ENCODE measurements at regions not wholly inside any gene's neighbourhood (a gene's known extent, or its start where the extent isn't known, plus 50 kb on each side); places are given as distances from the start of the nearest gene placed in this dataset.
A peak's percentile ranks its signal among the peaks of the same experiment; 100 is the strongest.

DNA sequence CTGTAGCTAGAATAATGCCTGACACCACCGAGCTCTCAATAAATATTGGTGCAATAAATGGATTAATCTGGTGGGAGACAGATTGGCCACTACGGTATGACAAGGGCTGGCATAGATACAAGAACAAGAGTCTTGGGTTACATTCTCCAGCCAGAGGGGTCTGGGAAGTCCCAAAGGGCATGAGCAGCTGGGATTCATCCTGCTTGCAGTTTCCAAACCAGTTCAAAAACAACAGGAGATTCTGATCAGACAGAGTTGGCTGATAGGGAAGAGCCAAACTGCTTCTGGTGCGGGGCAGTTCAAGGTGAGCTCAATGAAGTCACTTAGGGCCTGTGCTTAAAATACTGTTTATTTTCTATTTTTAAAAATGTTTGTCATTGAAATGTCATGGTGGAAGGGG is 266.9 kb downstream of the TNS1 start:
- POLR2A ChIA-PET = no interaction called here
- Mint-ChIP-seq H3K4me3 (no peak overlapping the region), H3K27me3 (no peaks in the 10 kb centered on the region), H3K4me1 (peaks cover 9 to 14% (median 9%) of the 10 kb centered on the region in 3 donors), H3K9me3 (no peaks in the 10 kb centered on the region), H3K36me3 (no peaks in the 10 kb centered on the region), H3K27ac (no peak overlapping the region)
- CTCF ChIA-PET = no interaction called here
- no peak for DNase-seq
- H3K27ac ChIP-seq (ENCODE audit: low read length) = no peak overlapping the region
- H3K36me3 ChIP-seq (ENCODE audit: control insufficient read depth in 2 of 2, extremely low read depth in 1 of 2, insufficient read depth in 1 of 2, low read length in 1 of 2) = no peaks in the 10 kb centered on the region
- H3K4me3 ChIP-seq (ENCODE audit: control insufficient read depth in 1 of 2, extremely low read depth in 1 of 2, low read length in 1 of 2) = no peak overlapping the region
- no peaks in the 10 kb centered on the region for H3K9me3 ChIP-seq
- 100% methylated on average over 3 of the region's 3 CpGs for WGBS (ENCODE audit: insufficient coverage)
- peaks cover 3 to 5% of the 10 kb centered on the region in 2 experiments for H3K4me1 ChIP-seq (ENCODE audit: control insufficient read depth in 1 of 2, extremely low read depth in 1 of 2, insufficient read depth in 2 of 2, low read length in 2 of 2)
- H3K27me3 ChIP-seq (replicated peaks in 1 of 2; ENCODE audit: control insufficient read depth in 2 of 2, extremely low read depth in 1 of 2, insufficient read depth in 2 of 2, low read length in 1 of 2) = peaks cover 0 to 8% of the 10 kb centered on the region in 2 experiments
- no peak for ATAC-seq (replicated peaks in 1 of 4)

DNA sequence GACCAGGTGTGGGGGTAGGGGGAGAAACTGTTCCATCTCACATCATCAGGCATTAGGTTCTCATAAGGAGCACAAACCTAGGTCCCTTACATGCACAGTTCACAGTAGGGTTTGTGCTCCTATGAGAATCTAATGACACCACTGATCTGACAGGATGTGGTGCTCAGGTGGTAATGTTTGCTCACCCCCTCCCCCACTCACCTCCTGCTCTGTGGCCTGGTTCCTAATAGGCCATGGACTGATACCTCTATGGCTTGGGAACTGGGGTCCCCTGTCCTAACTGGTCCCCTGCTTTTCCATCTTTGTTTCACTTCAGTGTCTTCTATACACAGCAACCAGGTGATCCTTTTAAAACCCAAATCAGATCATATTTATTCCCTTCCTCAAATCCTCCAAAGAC is 267.8 kb downstream of the TNS1 start:
- H3K27ac ChIP-seq (ENCODE audit: low read length) = no peak overlapping the region
- ChIA-PET CTCF (no interaction called here), POLR2A (interaction anchor here in 1 of 2 donors (0.6 kb wide), 1 partner anchor 1107 kb away, joined by 3 read pairs; no protein-coding TSS in a partner anchor)

DNA sequence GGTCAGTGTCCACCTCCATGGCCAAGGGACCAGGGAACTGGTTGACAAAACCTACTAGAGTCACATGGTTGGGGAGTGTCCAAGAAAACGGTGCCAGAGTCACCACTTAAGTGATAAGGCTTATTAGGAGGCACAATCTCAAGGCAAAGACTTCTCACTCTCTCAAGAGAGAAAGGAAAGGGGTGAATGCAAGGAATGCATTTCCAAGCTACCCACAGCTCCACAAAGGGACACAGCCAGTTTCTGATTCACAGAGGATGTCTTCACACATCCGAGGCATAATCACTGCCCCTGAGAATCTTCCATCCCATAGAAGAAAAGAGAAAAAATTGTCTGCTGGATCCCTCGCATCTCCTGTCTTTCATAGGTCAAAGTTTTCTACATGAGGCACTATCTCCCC is 269.3 kb downstream of the TNS1 start:
- no peaks in the 10 kb centered on the region for H3K36me3 Mint-ChIP-seq
- Histone ChIP-seq H3K36me3 (ENCODE audit: control insufficient read depth in 2 of 2, extremely low read depth in 1 of 2, insufficient read depth in 1 of 2, low read length in 1 of 2) (no peaks in the 10 kb centered on the region), H3K4me3 (ENCODE audit: control insufficient read depth in 1 of 2, extremely low read depth in 1 of 2, low read length in 1 of 2) (no peak overlapping the region), H3K27me3 (replicated peaks in 1 of 2; ENCODE audit: control insufficient read depth in 2 of 2, extremely low read depth in 1 of 2, insufficient read depth in 2 of 2, low read length in 1 of 2) (peaks cover 0 to 7% of the 10 kb centered on the region in 2 experiments), H3K27ac (ENCODE audit: low read length) (no peak overlapping the region), H3K4me1 (ENCODE audit: control insufficient read depth in 1 of 2, extremely low read depth in 1 of 2, insufficient read depth in 2 of 2, low read length in 2 of 2) (peaks cover 3 to 5% of the 10 kb centered on the region in 2 experiments), H3K9me3 (no peaks in the 10 kb centered on the region)
- no peaks in the 10 kb centered on the region for H3K27me3 Mint-ChIP-seq
- 80% methylated on average over 1 of the region's 3 CpGs for WGBS (ENCODE audit: insufficient coverage)
- no peak for ATAC-seq (replicated peaks in 1 of 4)
- ChIA-PET POLR2A (no interaction called here), CTCF (no interaction called here)
- no peak for DNase-seq
- peaks cover 9 to 14% (median 9%) of the 10 kb centered on the region in 3 donors for H3K4me1 Mint-ChIP-seq
- H3K27ac Mint-ChIP-seq = no peak overlapping the region
- no peak overlapping the region for H3K4me3 Mint-ChIP-seq
- no peaks in the 10 kb centered on the region for H3K9me3 Mint-ChIP-seq

More for the DNA sequence above, 267.8 kb downstream of the TNS1 start:
- Histone ChIP-seq H3K36me3 (ENCODE audit: control insufficient read depth in 2 of 2, extremely low read depth in 1 of 2, insufficient read depth in 1 of 2, low read length in 1 of 2) (no peaks in the 10 kb centered on the region), H3K4me3 (ENCODE audit: control insufficient read depth in 1 of 2, extremely low read depth in 1 of 2, low read length in 1 of 2) (no peak overlapping the region), H3K9me3 (no peaks in the 10 kb centered on the region), H3K27me3 (replicated peaks in 1 of 2; ENCODE audit: control insufficient read depth in 2 of 2, extremely low read depth in 1 of 2, insufficient read depth in 2 of 2, low read length in 1 of 2) (peaks cover 0 to 7% of the 10 kb centered on the region in 2 experiments), H3K4me1 (ENCODE audit: control insufficient read depth in 1 of 2, extremely low read depth in 1 of 2, insufficient read depth in 2 of 2, low read length in 2 of 2) (peaks cover 3 to 5% of the 10 kb centered on the region in 2 experiments)
- no peak overlapping the region for H3K4me3 Mint-ChIP-seq
- no peaks in the 10 kb centered on the region for H3K9me3 Mint-ChIP-seq
- ATAC-seq (replicated peaks in 1 of 4) (peak in 1 of 4 experiments; percentile 49), DNase-seq (peak in 1 of 35 experiments; percentile 9)
- peaks cover 9 to 14% (median 9%) of the 10 kb centered on the region in 3 donors for H3K4me1 Mint-ChIP-seq
- H3K27me3 Mint-ChIP-seq = no peaks in the 10 kb centered on the region
- peak overlapping the region in 1 of 2 donors; percentile 62 for H3K27ac Mint-ChIP-seq
- H3K36me3 Mint-ChIP-seq = no peaks in the 10 kb centered on the region

DNA sequence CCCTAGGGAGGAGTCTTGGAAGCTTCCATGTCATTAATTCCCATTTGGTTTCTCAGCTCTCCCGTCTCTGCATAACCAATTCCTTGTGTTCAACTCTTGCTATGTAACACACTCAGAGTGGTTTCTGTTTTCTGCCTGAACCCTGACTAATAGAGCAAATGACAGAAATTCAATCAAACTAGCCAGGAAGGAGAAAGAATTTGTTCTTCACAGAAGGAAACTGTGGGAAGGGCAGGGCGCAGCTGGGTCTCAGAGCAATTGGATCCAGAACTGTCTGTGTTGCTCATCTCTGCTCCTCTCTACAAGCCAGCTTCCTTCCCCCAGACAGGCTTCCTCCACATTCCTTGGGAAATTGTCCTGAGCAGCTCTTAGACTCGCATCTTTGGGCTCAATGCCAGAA is 269.8 kb downstream of the TNS1 start:
- no peaks in the 10 kb centered on the region for H3K36me3 ChIP-seq (ENCODE audit: control insufficient read depth in 2 of 2, extremely low read depth in 1 of 2, insufficient read depth in 1 of 2, low read length in 1 of 2)
- WGBS (ENCODE audit: insufficient coverage) = no CpG with 5 or more reads among the region's 3 CpGs
- H3K4me3 ChIP-seq (ENCODE audit: control insufficient read depth in 1 of 2, extremely low read depth in 1 of 2, low read length in 1 of 2) = no peak overlapping the region
- DNase-seq = no peak
- H3K4me1 ChIP-seq (ENCODE audit: control insufficient read depth in 1 of 2, extremely low read depth in 1 of 2, insufficient read depth in 2 of 2, low read length in 2 of 2) = peaks cover 3 to 5% of the 10 kb centered on the region in 2 experiments
- Mint-ChIP-seq H3K9me3 (no peaks in the 10 kb centered on the region), H3K36me3 (no peaks in the 10 kb centered on the region), H3K4me1 (peaks cover 9 to 14% (median 9%) of the 10 kb centered on the region in 3 donors), H3K4me3 (no peak overlapping the region), H3K27ac (no peak overlapping the region), H3K27me3 (no peaks in the 10 kb centered on the region)
- peaks cover 0 to 7% of the 10 kb centered on the region in 2 experiments for H3K27me3 ChIP-seq (replicated peaks in 1 of 2; ENCODE audit: control insufficient read depth in 2 of 2, extremely low read depth in 1 of 2, insufficient read depth in 2 of 2, low read length in 1 of 2)
- CTCF ChIA-PET = no interaction called here
- no peaks in the 10 kb centered on the region for H3K9me3 ChIP-seq
- H3K27ac ChIP-seq (ENCODE audit: low read length) = no peak overlapping the region
- no peak for ATAC-seq (replicated peaks in 1 of 4)
- POLR2A ChIA-PET = no interaction called here

DNA sequence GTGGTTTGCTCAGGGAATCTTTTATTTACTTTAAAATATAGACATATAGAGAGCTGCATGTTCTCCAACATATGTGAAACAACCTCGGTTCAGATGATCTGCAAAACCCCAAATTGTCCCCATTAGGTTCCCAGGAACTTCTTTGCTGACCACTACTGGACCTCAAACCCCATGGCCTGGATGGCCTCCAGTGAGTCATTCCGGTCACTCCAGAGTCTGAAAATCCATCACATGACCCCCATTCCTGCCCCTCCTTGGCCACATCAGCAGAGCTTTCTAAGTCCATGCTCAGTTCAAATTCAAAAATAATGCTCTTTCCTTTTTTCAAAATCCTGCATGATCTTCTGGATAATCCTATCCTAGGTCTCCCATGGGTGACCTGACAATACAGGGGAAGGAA is 271.0 kb downstream of the TNS1 start:
- Mint-ChIP-seq H3K27me3 (no peaks in the 10 kb centered on the region), H3K4me3 (no peak overlapping the region), H3K36me3 (no peaks in the 10 kb centered on the region), H3K4me1 (peaks cover 9 to 14% (median 9%) of the 10 kb centered on the region in 3 donors), H3K9me3 (no peaks in the 10 kb centered on the region), H3K27ac (no peak overlapping the region)
- peaks cover 0 to 3% of the 10 kb centered on the region in 2 experiments for H3K27me3 ChIP-seq (replicated peaks in 1 of 2; ENCODE audit: control insufficient read depth in 2 of 2, extremely low read depth in 1 of 2, insufficient read depth in 2 of 2, low read length in 1 of 2)
- H3K27ac ChIP-seq (ENCODE audit: low read length) = no peak overlapping the region
- 100% methylated on average over 1 of the region's 2 CpGs for WGBS (ENCODE audit: insufficient coverage)
- H3K4me1 ChIP-seq (ENCODE audit: control insufficient read depth in 1 of 2, extremely low read depth in 1 of 2, insufficient read depth in 2 of 2, low read length in 2 of 2) = peaks cover 3 to 5% of the 10 kb centered on the region in 2 experiments
- CTCF ChIA-PET = interaction anchor here in 1 of 2 donors (0.7 kb wide), 1 partner anchor 18 kb away, joined by 3 read pairs; no protein-coding TSS in a partner anchor
- ATAC-seq (replicated peaks in 1 of 4) (no peak), DNase-seq (no peak)
- no peaks in the 10 kb centered on the region for H3K36me3 ChIP-seq (ENCODE audit: control insufficient read depth in 2 of 2, extremely low read depth in 1 of 2, insufficient read depth in 1 of 2, low read length in 1 of 2)
- no peak overlapping the region for H3K4me3 ChIP-seq (ENCODE audit: control insufficient read depth in 1 of 2, extremely low read depth in 1 of 2, low read length in 1 of 2)
- no peaks in the 10 kb centered on the region for H3K9me3 ChIP-seq
- POLR2A ChIA-PET = no interaction called here

DNA sequence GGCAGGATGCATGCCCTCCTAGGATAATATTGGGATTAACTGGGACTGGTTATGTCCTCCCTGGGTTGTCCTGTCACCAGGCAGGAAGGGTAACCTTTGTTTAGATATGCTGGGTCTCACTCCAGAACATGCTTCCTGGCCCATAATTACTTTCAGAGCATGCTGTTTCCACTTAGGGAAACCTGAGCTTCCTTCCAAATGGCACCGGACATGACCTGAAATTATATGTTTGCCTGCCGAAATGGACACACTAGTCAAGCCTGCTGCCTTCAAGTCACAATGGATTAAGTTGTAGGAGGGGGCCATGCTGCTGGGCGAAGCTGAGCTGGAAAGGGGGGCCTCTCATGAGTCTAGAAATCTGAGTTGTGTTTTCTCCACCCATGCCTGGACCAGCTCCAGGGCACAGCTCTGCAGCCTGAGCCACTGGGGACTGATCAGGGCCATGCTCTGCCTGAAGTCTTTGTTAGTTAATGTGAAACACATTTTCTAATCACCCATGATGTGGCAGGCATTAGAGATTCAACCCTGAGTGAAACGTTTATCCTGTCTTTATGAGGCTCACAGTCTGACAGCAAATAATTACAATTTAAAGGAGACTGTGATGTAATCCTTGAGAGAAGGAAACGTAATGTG is 273.3 kb downstream of the TNS1 start:
- H3K9me3 ChIP-seq = no peaks in the 10 kb centered on the region
- CTCF ChIA-PET = interaction anchor here in 1 of 2 donors (0.6 kb wide), 1 partner anchor 1324 kb away, joined by 4 read pairs; no protein-coding TSS in a partner anchor
- H3K27ac ChIP-seq (ENCODE audit: low read length) = no peak overlapping the region
- Mint-ChIP-seq H3K4me3 (no peak overlapping the region), H3K4me1 (peaks cover 0 to 3% (median 3%) of the 10 kb centered on the region in 3 donors), H3K36me3 (no peaks in the 10 kb centered on the region), H3K27ac (no peak overlapping the region), H3K9me3 (no peaks in the 10 kb centered on the region), H3K27me3 (no peaks in the 10 kb centered on the region)
- POLR2A ChIA-PET = no interaction called here
- no peaks in the 10 kb centered on the region for H3K4me1 ChIP-seq (ENCODE audit: control insufficient read depth in 1 of 2, extremely low read depth in 1 of 2, insufficient read depth in 2 of 2, low read length in 2 of 2)
- DNase-seq (no peak), ATAC-seq (replicated peaks in 1 of 4) (no peak)
- H3K27me3 ChIP-seq (replicated peaks in 1 of 2; ENCODE audit: control insufficient read depth in 2 of 2, extremely low read depth in 1 of 2, insufficient read depth in 2 of 2, low read length in 1 of 2) = peaks cover 0 to 3% of the 10 kb centered on the region in 2 experiments
- 75% methylated on average over 4 of the region's 5 CpGs for WGBS (ENCODE audit: insufficient coverage)
- no peak overlapping the region for H3K4me3 ChIP-seq (ENCODE audit: control insufficient read depth in 1 of 2, extremely low read depth in 1 of 2, low read length in 1 of 2)
- no peaks in the 10 kb centered on the region for H3K36me3 ChIP-seq (ENCODE audit: control insufficient read depth in 2 of 2, extremely low read depth in 1 of 2, insufficient read depth in 1 of 2, low read length in 1 of 2)
